Neural progenitor cell (in vitro differentiated cells): ENCODE measurements at regions not wholly inside any gene's neighbourhood (a gene's known extent, or its start where the extent isn't known, plus 50 kb on each side); places are given as distances from the start of the nearest gene placed in this dataset.
A peak's percentile ranks its signal among the peaks of the same experiment; 100 is the strongest.

ENCODE experiments used
- DNase-seq: peaks from one replicate; pipeline ENCODE4 v3.0.0-alpha.2; 2016; ENCODE audit warnings: low spot score
- H2AFZ ChIP-seq: fragments of 200-600 bp; sonication (generic); replicated peaks from 2 replicates; pipeline ENCODE4 v1.6.1; 2016; ENCODE audit warnings: antibody characterized with exemption
- H3F3A ChIP-seq: fragments of 200-600 bp; sonication (generic); 2 replicates; pipeline ENCODE4 v1.6.1; 2016; ENCODE audit warnings: antibody characterized with exemption, low read depth
- H3K27ac ChIP-seq: fragments of 200-600 bp; sonication (generic); 2 replicates; pipeline ENCODE4 v1.5.1; 2016; ENCODE audit warnings: mild to moderate bottlenecking
- H3K27me3 ChIP-seq: fragments of 200-600 bp; sonication (generic); 2 replicates; pipeline ENCODE4 v1.6.1; 2016; ENCODE audit warnings: mild to moderate bottlenecking, moderate library complexity
- H3K36me3 ChIP-seq: fragments of 200-600 bp; sonication (generic); 2 replicates; pipeline ENCODE4 v1.5.1; 2016
- H3K4me1 ChIP-seq: fragments of 200-600 bp; sonication (generic); 2 replicates; pipeline ENCODE4 v1.6.1; 2016; ENCODE audit warnings: mixed run types
- H3K4me2 ChIP-seq: fragments of 200-600 bp; sonication (generic); 2 replicates; pipeline ENCODE4 v1.6.1; 2016
- H3K4me3 ChIP-seq: fragments of 200-600 bp; sonication (generic); 2 replicates; pipeline ENCODE4 v1.5.1; 2016
- H3K79me2 ChIP-seq: fragments of 200-600 bp; sonication (generic); 2 replicates; pipeline ENCODE4 v1.6.1; 2016; ENCODE audit warnings: low read depth
- H3K9ac ChIP-seq: fragments of 200-600 bp; sonication (generic); 2 replicates; pipeline ENCODE4 v1.6.1; 2016
- H3K9me3 ChIP-seq: fragments of 200-600 bp; sonication (generic); 2 replicates; pipeline ENCODE4 v1.5.1; 2016; ENCODE audit warnings: low read depth
- H4K20me1 ChIP-seq: fragments of 200-600 bp; sonication (generic); 2 replicates; pipeline ENCODE4 v1.6.1; 2016; ENCODE audit warnings: low read depth
- H3K27ac Mint-ChIP-seq: 3 replicates; pipeline ENCODE4 v1.8.0; 2021; ENCODE audit warnings: mixed read lengths
- H3K27me3 Mint-ChIP-seq: 2 replicates; pipeline ENCODE4 v1.8.0; 2022; ENCODE audit warnings: low read depth, mild to moderate bottlenecking, inconsistent platforms, moderate library complexity, mixed read lengths; ENCODE audit not compliant: insufficient read depth
- H3K36me3 Mint-ChIP-seq: 3 replicates; pipeline ENCODE4 v1.8.0; 2021; ENCODE audit warnings: mixed read lengths
- H3K4me1 Mint-ChIP-seq: 3 replicates; pipeline ENCODE4 v1.8.0; 2021; ENCODE audit warnings: mixed read lengths
- H3K4me3 Mint-ChIP-seq: 3 replicates; pipeline ENCODE4 v1.8.0; 2021; ENCODE audit warnings: mild to moderate bottlenecking, moderate library complexity, mixed read lengths
- H3K9me3 Mint-ChIP-seq: 3 replicates; pipeline ENCODE4 v1.8.0; 2020; ENCODE audit warnings: mixed read lengths
- CTCF ChIP-seq: fragments of 200-600 bp; sonication (generic); IDR thresholded peaks from 2 replicates; pipeline ENCODE4 v1.5.1; 2017; ENCODE audit warnings: antibody characterized with exemption, mild to moderate bottlenecking
- EZH2 ChIP-seq: fragments of 200-600 bp; sonication (generic); IDR thresholded peaks from 2 replicates; pipeline ENCODE4 v1.6.1; 2017; ENCODE audit warnings: antibody characterized with exemption, mild to moderate bottlenecking, moderate library complexity
- EZH2phosphoT487 ChIP-seq: fragments of 200-600 bp; sonication (generic); IDR thresholded peaks from 2 replicates; pipeline ENCODE4 v1.6.1; 2017; ENCODE audit warnings: antibody characterized with exemption

GRCh38 chr1:208634346-208635140 is 390.4 kb upstream of the PLXNA2 start:
- no peak overlapping the region for H3K4me2 ChIP-seq
- no peak overlapping the region for H3K27ac Mint-ChIP-seq
- no peaks in the 10 kb centered on the region for H3K36me3 Mint-ChIP-seq

GRCh38 chr1:208637181-208637580 is 393.0 kb upstream of the PLXNA2 start:
- Histone ChIP-seq H3K9me3 (no peaks in the 10 kb centered on the region), H3K4me3 (no peak overlapping the region), H3K36me3 (no peaks in the 10 kb centered on the region), H3K4me1 (peaks cover 6% of the 10 kb centered on the region), H3K9ac (no peak overlapping the region), H3K27me3 (no peaks in the 10 kb centered on the region), H3F3A (no peaks in the 10 kb centered on the region), H3K27ac (no peak overlapping the region), H3K4me2 (no peak overlapping the region), H4K20me1 (no peaks in the 10 kb centered on the region), H3K79me2 (no peaks in the 10 kb centered on the region), H2AFZ (no peak overlapping the region)
- Mint-ChIP-seq H3K27me3 (peaks cover 8% of the 10 kb centered on the region), H3K36me3 (no peaks in the 10 kb centered on the region), H3K9me3 (peaks cover 4% of the 10 kb centered on the region), H3K4me3 (no peak overlapping the region), H3K27ac (peak overlapping the region; percentile 46), H3K4me1 (no peaks in the 10 kb centered on the region)
- no peak for TF ChIP-seq EZH2phosphoT487
- no peak for TF ChIP-seq CTCF
- no peak for TF ChIP-seq EZH2
- no peak for DNase-seq

More at GRCh38 chr1:208634346-208635140, 390.4 kb upstream of the PLXNA2 start:
- Mint-ChIP-seq H3K4me1 (peaks cover 13% of the 10 kb centered on the region), H3K9me3 (peaks cover 2% of the 10 kb centered on the region), H3K27me3 (peaks cover 8% of the 10 kb centered on the region), H3K4me3 (no peak overlapping the region)
- no peak overlapping the region for H3K4me3 ChIP-seq
- TF ChIP-seq EZH2phosphoT487 (no peak), CTCF (no peak), EZH2 (no peak)
- H2AFZ ChIP-seq, result no peak overlapping the region
- H3K36me3 ChIP-seq, result no peaks in the 10 kb centered on the region
- H3K9me3 ChIP-seq, result no peaks in the 10 kb centered on the region
- no peaks in the 10 kb centered on the region for H4K20me1 ChIP-seq
- no peak overlapping the region for H3K27ac ChIP-seq
- no peaks in the 10 kb centered on the region for H3K27me3 ChIP-seq
- H3K79me2 ChIP-seq, result no peaks in the 10 kb centered on the region
- no peak for DNase-seq
- peaks cover 21% of the 10 kb centered on the region for H3K4me1 ChIP-seq
- no peak overlapping the region for H3K9ac ChIP-seq
- H3F3A ChIP-seq, result peaks cover 9% of the 10 kb centered on the region

GRCh38 chr1:208639382-208639781 is 395.2 kb upstream of the PLXNA2 start:
- H3K79me2 ChIP-seq, result no peaks in the 10 kb centered on the region
- no peaks in the 10 kb centered on the region for H3K36me3 ChIP-seq
- Mint-ChIP-seq H3K9me3 (peaks cover 4% of the 10 kb centered on the region), H3K4me3 (no peak overlapping the region), H3K27me3 (peaks cover 4% of the 10 kb centered on the region), H3K36me3 (no peaks in the 10 kb centered on the region), H3K27ac (no peak overlapping the region), H3K4me1 (peaks cover 8% of the 10 kb centered on the region)
- H3K27me3 ChIP-seq, result no peaks in the 10 kb centered on the region
- H3K4me3 ChIP-seq, result no peak overlapping the region
- no peaks in the 10 kb centered on the region for H4K20me1 ChIP-seq
- H3K4me1 ChIP-seq, result peaks cover 14% of the 10 kb centered on the region
- no peaks in the 10 kb centered on the region for H3K9me3 ChIP-seq
- no peak overlapping the region for H3K9ac ChIP-seq
- no peak overlapping the region for H2AFZ ChIP-seq
- H3K27ac ChIP-seq, result no peak overlapping the region
- no peak for TF ChIP-seq EZH2
- TF ChIP-seq EZH2phosphoT487, result no peak
- no peak for TF ChIP-seq CTCF
- DNase-seq, result no peak
- no peak overlapping the region for H3K4me2 ChIP-seq
- H3F3A ChIP-seq, result no peaks in the 10 kb centered on the region
